ENCODE measurements at regions not wholly inside any gene's neighbourhood (a gene's known extent, or its start where the extent isn't known, plus 50 kb on each side); places are given as distances from the start of the nearest gene placed in this dataset.

- no peak overlapping the region for H4K8ac ChIP-seq (replicated peaks; ENCODE audit: insufficient read length, low read depth, low read length)
- no peaks in the 10 kb centered on the region for H4K20me1 ChIP-seq (ENCODE audit: control insufficient read depth, insufficient read depth, insufficient read length)
- no peaks in the 10 kb centered on the region for H3K23me2 ChIP-seq (ENCODE audit: insufficient read length, low read depth, low read length, poor library complexity, severe bottlenecking)
- H2BK12ac ChIP-seq (ENCODE audit: insufficient read length, low read depth, low read length): no peak overlapping the region
- TF ChIP-seq CTCF (conservative IDR thresholded peaks at IDR 0.05): no peak
- no CpG with 5 or more reads among the region's 3 CpGs for WGBS (ENCODE audit: extremely low coverage, insufficient read length, low lambda C conversion rate)
- H3K9ac ChIP-seq (ENCODE audit: extremely low read depth, insufficient read length, low read length): no peak overlapping the region
- H3K27ac ChIP-seq (ENCODE audit: insufficient read length, low read depth, low read length): no peak overlapping the region
- H3K27me3 ChIP-seq (ENCODE audit: insufficient read depth, low read length): no peaks in the 10 kb centered on the region
- no peak overlapping the region for H3K4ac ChIP-seq (ENCODE audit: low read depth, low read length)
- Mint-ChIP-seq H3K4me3 (no peak overlapping the region), H3K9me3 (peaks cover 18 to 19% of the 10 kb centered on the region in 2 experiments), H3K4me1 (peaks cover 21 to 23% of the 10 kb centered on the region in 2 experiments), H3K27ac (no peak overlapping the region), H3K27me3 (ENCODE audit: low read depth) (no peaks in the 10 kb centered on the region), H3K36me3 (ENCODE audit: insufficient read depth in 1 of 3, low read depth in 3 of 3) (peaks cover 13 to 22% (median 13%) of the 10 kb centered on the region in 3 experiments)
- no peaks in the 10 kb centered on the region for H3K79me1 ChIP-seq (ENCODE audit: insufficient read depth, low read depth, low read length, poor library complexity, severe bottlenecking)
- no peak overlapping the region for H3T11ph ChIP-seq (ENCODE audit: low read length)
- H2BK15ac ChIP-seq (ENCODE audit: low read depth, low read length): no peak overlapping the region
- H3K4me1 ChIP-seq (ENCODE audit: insufficient read depth, low read length): no peaks in the 10 kb centered on the region
- no peak overlapping the region for H2BK5ac ChIP-seq (ENCODE audit: insufficient read length, low read length)
- H3K9me3 ChIP-seq (ENCODE audit: control insufficient read depth, low read depth, low read length): no peaks in the 10 kb centered on the region
- H2AK5ac ChIP-seq (ENCODE audit: insufficient read length, low read length): no peak overlapping the region
- H2BK20ac ChIP-seq (ENCODE audit: low read depth, low read length, poor library complexity, severe bottlenecking): no peak overlapping the region
- H3K14ac ChIP-seq (ENCODE audit: insufficient read depth, low read length): no peak overlapping the region
- H2AFZ ChIP-seq (ENCODE audit: low read length): no peak overlapping the region
- no peaks in the 10 kb centered on the region for H3K79me2 ChIP-seq (ENCODE audit: insufficient read depth, low read length)
- no peak overlapping the region for H3K56ac ChIP-seq (ENCODE audit: insufficient read length, low read depth, low read length)
- no peak overlapping the region for H3K23ac ChIP-seq (ENCODE audit: insufficient read length, low read depth, low read length)
- no peak overlapping the region for H3K4me2 ChIP-seq (ENCODE audit: insufficient read depth, insufficient read length, low read length)
- no peak overlapping the region for H4K5ac ChIP-seq (ENCODE audit: insufficient read length, low read depth, low read length)
- no peak overlapping the region for H2BK120ac ChIP-seq (ENCODE audit: low read depth, low read length, poor library complexity, severe bottlenecking)
- DNase-seq: no peak
- H3K18ac ChIP-seq (ENCODE audit: insufficient read length, low read depth, low read length): no peak overlapping the region
- H4K91ac ChIP-seq (ENCODE audit: insufficient read length, low read depth, low read length): no peak overlapping the region
These were observed 81.0 kb upstream of the CCDC150 start for GRCh38 chr2:196558497-196558896.

All from H9 (cell line).